ENCODE measurements at regions not wholly inside any gene's neighbourhood (a gene's known extent, or its start where the extent isn't known, plus 50 kb on each side); places are given as distances from the start of the nearest gene placed in this dataset.
"Not testable (repeated sequence)": the region's sequence is repeated elsewhere in the genome, so short reads cannot be mapped to it uniquely, and the experiment has no call there.

GRCh38 chr3:18580268-18580667 is 155.1 kb upstream of the SATB1 start:
- WGBS, result 34% methylated on average over 2 of the region's 2 CpGs
- no peaks in the 10 kb centered on the region for H3K4me1 ChIP-seq (ENCODE audit: insufficient read depth)
- no peaks in the 10 kb centered on the region for H3K36me3 ChIP-seq (ENCODE audit: insufficient read depth)
- DNase-seq (ENCODE audit: extremely low spot score), result no peak
- H3K4me3 ChIP-seq (ENCODE audit: low read depth, low read length), result no peak overlapping the region
- H3K27ac ChIP-seq (ENCODE audit: low read depth), result no peak overlapping the region

GRCh38 chr3:18579661-18580060 is 154.5 kb upstream of the SATB1 start:
- Histone ChIP-seq H3K36me3 (ENCODE audit: insufficient read depth) (no peaks in the 10 kb centered on the region), H3K27ac (ENCODE audit: low read depth) (no peak overlapping the region), H3K4me3 (ENCODE audit: low read depth, low read length) (no peak overlapping the region), H3K4me1 (ENCODE audit: insufficient read depth) (no peaks in the 10 kb centered on the region)
- DNase-seq (ENCODE audit: extremely low spot score), result no peak
- WGBS, result 39% methylated on average over 3 of the region's 3 CpGs

GRCh38 chr3:18575573-18575972 is 150.4 kb upstream of the SATB1 start:
- no peaks in the 10 kb centered on the region for H3K36me3 ChIP-seq (ENCODE audit: insufficient read depth)
- no peak for DNase-seq (ENCODE audit: extremely low spot score)
- no peak overlapping the region for H3K27ac ChIP-seq (ENCODE audit: low read depth)
- 82% methylated on average over 8 of the region's 8 CpGs for WGBS
- H3K4me3 ChIP-seq (ENCODE audit: low read depth, low read length), result no peak overlapping the region
- no peaks in the 10 kb centered on the region for H3K4me1 ChIP-seq (ENCODE audit: insufficient read depth)

- H3K4me3 ChIP-seq (ENCODE audit: low read depth, low read length), result no peak overlapping the region
These were observed 147.7 kb upstream of the SATB1 start for GRCh38 chr3:18572809-18573208.

GRCh38 chr3:18567293-18567692 is 142.2 kb upstream of the SATB1 start:
- Histone ChIP-seq H3K4me3 (ENCODE audit: low read depth, low read length) (no peak overlapping the region), H3K36me3 (ENCODE audit: insufficient read depth) (no peaks in the 10 kb centered on the region), H3K27ac (ENCODE audit: low read depth) (no peak overlapping the region), H3K4me1 (ENCODE audit: insufficient read depth) (no peaks in the 10 kb centered on the region)
- DNase-seq (ENCODE audit: extremely low spot score), result no peak

More at GRCh38 chr3:18572809-18573208, 147.7 kb upstream of the SATB1 start:
- Histone ChIP-seq H3K27ac (ENCODE audit: low read depth) (no peak overlapping the region), H3K36me3 (ENCODE audit: insufficient read depth) (no peaks in the 10 kb centered on the region), H3K4me1 (ENCODE audit: insufficient read depth) (no peaks in the 10 kb centered on the region)
- DNase-seq (ENCODE audit: extremely low spot score), result no peak

GRCh38 chr3:18562364-18563154 is 137.4 kb upstream of the SATB1 start:
- 83% methylated on average over 1 of the region's 1 CpG for WGBS
- H3K27ac ChIP-seq (ENCODE audit: low read depth), result no peak overlapping the region
- H3K4me3 ChIP-seq (ENCODE audit: low read depth, low read length), result no peak overlapping the region
- no peaks in the 10 kb centered on the region for H3K36me3 ChIP-seq (ENCODE audit: insufficient read depth)
- no peak for DNase-seq (ENCODE audit: extremely low spot score)
- H3K4me1 ChIP-seq (ENCODE audit: insufficient read depth), result no peaks in the 10 kb centered on the region

GRCh38 chr3:18559331-18559842 is 134.2 kb upstream of the SATB1 start:
- WGBS, result 16% methylated on average over 5 of the region's 5 CpGs
- H3K4me3 ChIP-seq (ENCODE audit: low read depth, low read length), result no peak overlapping the region
- no peaks in the 10 kb centered on the region for H3K36me3 ChIP-seq (ENCODE audit: insufficient read depth)
- H3K4me1 ChIP-seq (ENCODE audit: insufficient read depth), result no peaks in the 10 kb centered on the region
- H3K27ac ChIP-seq (ENCODE audit: low read depth), result no peak overlapping the region
- DNase-seq (ENCODE audit: extremely low spot score), result no peak

GRCh38 chr3:18558507-18558906 is 133.4 kb upstream of the SATB1 start:
- no peak for DNase-seq (ENCODE audit: extremely low spot score)
- Histone ChIP-seq H3K36me3 (ENCODE audit: insufficient read depth) (no peaks in the 10 kb centered on the region), H3K4me1 (ENCODE audit: insufficient read depth) (no peaks in the 10 kb centered on the region), H3K27ac (ENCODE audit: low read depth) (no peak overlapping the region), H3K4me3 (ENCODE audit: low read depth, low read length) (no peak overlapping the region)
- 93% methylated on average over 3 of the region's 3 CpGs for WGBS

GRCh38 chr3:18557216-18557615 is 132.1 kb upstream of the SATB1 start:
- Histone ChIP-seq H3K4me3 (ENCODE audit: low read depth, low read length) (no peak overlapping the region), H3K4me1 (ENCODE audit: insufficient read depth) (no peaks in the 10 kb centered on the region), H3K36me3 (ENCODE audit: insufficient read depth) (no peaks in the 10 kb centered on the region), H3K27ac (ENCODE audit: low read depth) (no peak overlapping the region)
- 70% methylated on average over 3 of the region's 3 CpGs for WGBS
- DNase-seq (ENCODE audit: extremely low spot score), result no peak

GRCh38 chr3:18556503-18557135 is 131.5 kb upstream of the SATB1 start:
- 87% methylated on average over 4 of the region's 4 CpGs for WGBS
- no peak overlapping the region for H3K27ac ChIP-seq (ENCODE audit: low read depth)
- peaks cover 2% of the 10 kb centered on the region for H3K36me3 ChIP-seq (ENCODE audit: insufficient read depth)
- no peaks in the 10 kb centered on the region for H3K4me1 ChIP-seq (ENCODE audit: insufficient read depth)
- no peak overlapping the region for H3K4me3 ChIP-seq (ENCODE audit: low read depth, low read length)
- no peak for DNase-seq (ENCODE audit: extremely low spot score)

GRCh38 chr3:18556001-18556408 is 130.9 kb upstream of the SATB1 start:
- no peaks in the 10 kb centered on the region for H3K4me1 ChIP-seq (ENCODE audit: insufficient read depth)
- WGBS, result 88% methylated on average over 3 of the region's 3 CpGs
- no peak for DNase-seq (ENCODE audit: extremely low spot score)
- peaks cover 2% of the 10 kb centered on the region for H3K36me3 ChIP-seq (ENCODE audit: insufficient read depth)
- no peak overlapping the region for H3K4me3 ChIP-seq (ENCODE audit: low read depth, low read length)
- H3K27ac ChIP-seq (ENCODE audit: low read depth), result no peak overlapping the region

- not testable (repeated sequence) for H3K4me1 ChIP-seq (ENCODE audit: insufficient read depth); H3K4me3 ChIP-seq (ENCODE audit: low read depth, low read length); DNase-seq (ENCODE audit: extremely low spot score); H3K27ac ChIP-seq (ENCODE audit: low read depth); H3K36me3 ChIP-seq (ENCODE audit: insufficient read depth)
- 85% methylated on average over 9 of the region's 9 CpGs for WGBS
These were observed 127.5 kb upstream of the SATB1 start for GRCh38 chr3:18552579-18553105.

- WGBS, result 97% methylated on average over 2 of the region's 2 CpGs
- no peak overlapping the region for H3K27ac ChIP-seq (ENCODE audit: low read depth)
- no peak for DNase-seq (ENCODE audit: extremely low spot score)
- H3K4me3 ChIP-seq (ENCODE audit: low read depth, low read length), result no peak overlapping the region
- no peaks in the 10 kb centered on the region for H3K36me3 ChIP-seq (ENCODE audit: insufficient read depth)
- no peaks in the 10 kb centered on the region for H3K4me1 ChIP-seq (ENCODE audit: insufficient read depth)
These were observed 121.5 kb upstream of the SATB1 start for GRCh38 chr3:18546632-18547031.

- 82% methylated on average over 4 of the region's 4 CpGs for WGBS
- no peak overlapping the region for H3K4me3 ChIP-seq (ENCODE audit: low read depth, low read length)
- H3K27ac ChIP-seq (ENCODE audit: low read depth), result no peak overlapping the region
- H3K4me1 ChIP-seq (ENCODE audit: insufficient read depth), result no peaks in the 10 kb centered on the region
- no peaks in the 10 kb centered on the region for H3K36me3 ChIP-seq (ENCODE audit: insufficient read depth)
- no peak for DNase-seq (ENCODE audit: extremely low spot score)
These were observed 119.0 kb upstream of the SATB1 start for GRCh38 chr3:18544146-18544545.

Measured in urinary bladder (tissue), 3 donors.